GM21825 (cell line): ENCODE measurements at regions not wholly inside any gene's neighbourhood (a gene's known extent, or its start where the extent isn't known, plus 50 kb on each side); places are given as distances from the start of the nearest gene placed in this dataset.

Experiments
- ATAC-seq: cut with Tn5 transposase; IDR thresholded peaks from one replicate; pipeline ENCODE4 v1.9.1; 2021; ENCODE audit warnings: mild to moderate bottlenecking, moderate library complexity; ENCODE audit not compliant: unreplicated experiment

- no peak for ATAC-seq
Observed at GRCh38 chr14:42334931-42335330, 728.3 kb downstream of the LRFN5 start.

- no peak for ATAC-seq
Observed at GRCh38 chr14:42323426-42323825, 716.8 kb downstream of the LRFN5 start.

GRCh38 chr14:42322531-42323284 lies 716.0 kb downstream of the LRFN5 start:
- ATAC-seq, result no peak

- ATAC-seq, result no peak
Observed at GRCh38 chr14:42319996-42320395, 713.3 kb downstream of the LRFN5 start.

- no peak for ATAC-seq
Observed at GRCh38 chr14:42316693-42317092, 710.0 kb downstream of the LRFN5 start.

DNA sequence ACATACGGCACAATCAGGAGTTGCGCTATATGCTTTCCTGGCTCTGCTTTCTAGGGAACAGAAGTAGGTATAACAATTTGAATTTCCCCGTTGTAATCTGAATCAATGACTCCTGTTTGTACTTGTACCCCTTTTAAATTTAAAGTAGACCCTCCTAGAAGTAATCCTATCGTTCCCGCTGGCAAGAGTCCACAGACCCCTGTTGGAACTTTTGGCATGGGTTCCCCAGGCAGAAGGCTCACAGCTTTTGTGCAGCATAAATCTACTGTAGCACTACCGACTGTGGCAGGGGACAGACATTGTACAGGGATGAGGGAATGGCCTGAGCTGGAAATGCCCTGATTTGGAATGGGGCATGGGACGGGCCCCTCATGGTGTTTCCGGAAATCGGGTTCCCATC lies 705.2 kb downstream of the LRFN5 start:
- ATAC-seq, result no peak

GRCh38 chr14:42307239-42307825 lies 700.7 kb downstream of the LRFN5 start:
- ATAC-seq, result no peak

GRCh38 chr14:42299692-42300091 lies 693.0 kb downstream of the LRFN5 start:
- ATAC-seq, result no peak

DNA sequence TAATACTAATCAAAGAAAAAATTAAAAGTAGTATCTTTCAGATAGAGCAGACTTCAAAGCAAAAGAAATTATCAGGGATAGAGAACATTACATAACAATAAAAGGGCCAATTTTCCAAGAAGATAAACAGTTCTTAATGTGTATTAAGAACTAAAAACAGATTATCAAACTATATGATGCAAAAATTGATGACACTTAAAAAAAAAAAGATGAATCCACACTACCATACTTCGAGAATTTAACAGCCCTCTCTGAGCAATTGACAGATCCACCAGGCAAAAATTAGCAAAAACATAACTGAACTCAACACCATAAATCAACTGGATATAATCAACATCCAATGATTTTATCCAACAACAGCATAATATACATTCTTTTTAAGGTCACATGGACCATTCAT lies 686.5 kb downstream of the LRFN5 start:
- ATAC-seq, result no peak

GRCh38 chr14:42277840-42278239 lies 671.2 kb downstream of the LRFN5 start:
- no peak for ATAC-seq

- ATAC-seq, result no peak
Observed at GRCh38 chr14:42269234-42269633, 662.6 kb downstream of the LRFN5 start.

DNA sequence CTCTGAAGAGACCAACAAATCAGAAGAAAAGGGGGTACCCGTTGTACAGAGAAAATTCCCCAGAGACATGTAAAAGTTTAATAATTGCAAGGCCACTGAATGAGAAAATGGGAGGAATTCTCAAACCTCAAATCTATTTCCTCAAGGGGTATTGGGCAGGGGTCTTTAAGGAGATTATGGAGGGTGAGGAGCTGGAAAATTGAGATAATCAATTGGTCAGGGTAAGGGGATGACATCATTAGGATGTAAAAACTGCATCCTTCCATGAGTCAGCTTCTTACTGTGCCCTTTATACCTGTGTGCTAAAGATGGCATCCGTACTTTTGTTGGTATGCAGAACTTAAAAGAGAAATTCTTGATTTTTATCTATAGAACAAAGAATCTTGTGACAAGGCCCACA lies 641.5 kb downstream of the LRFN5 start:
- no peak for ATAC-seq

GRCh38 chr14:42241101-42241500 lies 634.4 kb downstream of the LRFN5 start:
- ATAC-seq, result no peak

DNA sequence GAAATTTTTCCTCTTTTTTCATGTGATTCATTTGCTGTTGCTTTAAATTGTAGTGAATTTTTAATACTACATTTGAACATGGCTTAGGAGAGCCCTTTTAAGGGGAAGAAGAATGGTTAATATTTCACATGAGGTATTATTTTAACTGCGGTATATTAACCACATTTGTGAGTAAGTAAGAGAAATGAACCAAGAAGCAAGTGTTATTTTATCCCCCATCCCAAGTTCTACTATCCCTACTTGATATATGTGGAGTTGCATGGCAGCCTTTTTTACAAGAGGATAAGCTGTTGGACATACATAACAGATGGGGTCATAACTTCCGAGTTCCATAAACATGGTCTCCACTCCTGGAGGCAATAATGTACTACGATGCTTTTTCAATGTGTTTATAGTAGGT lies 623.3 kb downstream of the LRFN5 start:
- ATAC-seq, result no peak

DNA sequence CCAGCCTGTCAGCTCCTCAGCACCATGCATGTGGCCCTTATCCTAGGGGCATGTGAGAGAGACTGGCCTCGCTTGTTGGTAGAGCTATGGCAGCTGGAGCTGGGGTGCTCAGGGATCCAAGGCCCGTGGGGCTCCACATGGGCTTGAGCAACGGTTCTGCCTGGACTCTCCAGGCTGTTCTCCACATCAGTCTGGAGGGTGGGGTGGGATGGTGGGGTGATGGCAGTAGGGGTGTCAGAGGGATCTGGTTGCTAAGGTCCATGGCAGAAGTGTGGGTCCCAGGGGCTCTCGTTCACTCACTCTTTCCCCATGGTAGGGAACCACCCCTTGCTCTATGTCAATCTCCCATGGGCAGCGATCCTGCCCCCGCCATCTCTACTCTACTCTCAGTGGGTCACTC lies 622.6 kb downstream of the LRFN5 start:
- no peak for ATAC-seq

- no peak for ATAC-seq
Observed at GRCh38 chr14:42228611-42229010, 621.9 kb downstream of the LRFN5 start.

GRCh38 chr14:42224053-42224888 lies 617.6 kb downstream of the LRFN5 start:
- no peak for ATAC-seq

DNA sequence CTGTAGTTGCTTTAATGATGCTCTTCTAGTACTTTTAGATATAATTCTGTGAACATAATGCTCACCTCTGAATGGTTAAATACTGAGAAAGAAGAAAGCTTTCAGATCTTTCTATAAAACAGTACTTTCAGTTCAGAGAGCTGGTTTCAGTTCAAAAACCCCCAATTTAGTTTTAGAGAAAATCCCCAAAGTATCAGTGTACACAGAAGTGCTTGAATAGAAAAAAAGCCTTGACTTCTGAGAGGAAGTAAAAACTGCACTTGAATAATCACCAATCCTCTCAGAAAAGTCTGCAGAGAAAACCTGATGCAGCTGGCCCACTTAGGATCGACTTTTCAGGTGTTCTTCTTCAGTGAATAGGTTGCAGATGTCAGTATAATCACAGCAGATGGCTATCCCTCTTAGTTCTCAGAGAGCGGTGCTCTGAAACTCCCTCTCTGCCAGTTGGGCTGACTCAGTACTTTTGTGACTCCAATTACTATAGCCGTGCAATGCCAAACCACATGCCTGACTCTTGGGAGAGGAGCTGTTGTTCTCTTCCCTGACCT lies 616.3 kb downstream of the LRFN5 start:
- ATAC-seq, result peak; percentile 94

DNA sequence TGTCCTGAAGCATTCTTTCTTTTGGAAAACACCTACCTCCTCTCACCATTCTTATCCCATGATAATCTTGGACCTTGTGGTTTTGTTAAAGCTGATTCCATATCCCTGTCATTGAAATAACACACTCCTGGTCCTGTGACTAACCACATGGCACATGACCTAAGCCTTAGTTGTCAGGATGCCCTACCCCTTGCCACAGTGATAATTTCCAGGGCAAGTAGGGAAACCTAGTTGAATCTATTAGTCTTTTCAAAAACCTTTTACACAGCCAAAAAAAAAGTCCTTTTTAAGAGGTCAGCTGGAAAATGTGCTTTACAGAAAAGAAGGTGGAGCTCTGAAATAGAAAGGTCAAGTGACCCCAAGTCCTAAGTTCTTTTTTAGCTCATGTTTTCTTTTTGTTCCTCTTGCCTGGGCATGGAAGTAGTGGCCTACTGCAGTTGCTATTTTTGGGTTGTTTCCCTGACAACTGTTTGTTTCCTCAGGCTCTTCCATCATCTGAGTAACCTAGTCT lies 608.4 kb downstream of the LRFN5 start:
- ATAC-seq, result no peak

GRCh38 chr14:42200957-42201356 lies 594.3 kb downstream of the LRFN5 start:
- no peak for ATAC-seq

GRCh38 chr14:42198010-42198409 lies 591.3 kb downstream of the LRFN5 start:
- ATAC-seq, result no peak
